HT1080 (cell line): ENCODE measurements at regions not wholly inside any gene's neighbourhood (a gene's known extent, or its start where the extent isn't known, plus 50 kb on each side); places are given as distances from the start of the nearest gene placed in this dataset.

Experiments used
- DNase-seq: peaks from one replicate; pipeline ENCODE4 v3.0.0-alpha.2; 2015; ENCODE audit warnings: low read depth

DNA sequence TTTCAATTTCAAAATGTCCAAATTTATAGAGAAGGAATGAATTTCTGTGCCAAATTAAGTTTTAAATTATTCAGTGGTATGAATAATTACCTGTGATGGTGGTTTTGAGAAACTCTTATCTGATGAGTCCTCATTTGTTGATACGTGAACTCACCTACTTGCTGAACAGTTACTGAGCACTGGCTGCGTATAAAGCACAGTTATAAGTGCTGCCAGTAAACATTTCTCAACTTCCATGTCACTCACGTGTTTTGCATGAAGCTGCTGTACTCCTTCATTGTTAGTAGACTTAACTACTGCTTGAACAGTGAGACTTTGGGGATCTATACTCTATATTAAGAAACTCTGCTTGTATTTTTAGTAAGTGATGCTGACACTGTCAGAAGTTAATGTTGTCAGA, 269.1 kb upstream of the FZD8 start:
- no peak for DNase-seq

DNA sequence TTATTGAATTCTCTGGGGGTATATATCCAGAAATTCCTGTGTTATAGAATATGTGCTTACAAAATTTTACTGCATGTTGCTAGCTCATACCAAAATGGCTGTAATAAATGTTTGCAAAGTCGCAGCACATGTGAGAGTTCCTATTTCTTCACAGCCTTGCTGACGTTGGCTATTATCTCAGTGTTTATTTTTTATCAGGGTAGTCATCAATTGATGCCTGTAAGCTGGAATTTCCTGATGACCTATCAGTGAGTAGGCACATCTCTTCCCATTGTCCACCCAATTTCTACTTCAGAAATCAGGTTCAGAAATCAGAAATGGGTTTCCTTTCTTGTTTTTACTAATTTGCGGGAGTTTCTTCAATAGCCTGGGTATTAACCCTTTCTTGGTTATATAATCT, 268.1 kb upstream of the FZD8 start:
- DNase-seq, result peak; percentile 83

DNA sequence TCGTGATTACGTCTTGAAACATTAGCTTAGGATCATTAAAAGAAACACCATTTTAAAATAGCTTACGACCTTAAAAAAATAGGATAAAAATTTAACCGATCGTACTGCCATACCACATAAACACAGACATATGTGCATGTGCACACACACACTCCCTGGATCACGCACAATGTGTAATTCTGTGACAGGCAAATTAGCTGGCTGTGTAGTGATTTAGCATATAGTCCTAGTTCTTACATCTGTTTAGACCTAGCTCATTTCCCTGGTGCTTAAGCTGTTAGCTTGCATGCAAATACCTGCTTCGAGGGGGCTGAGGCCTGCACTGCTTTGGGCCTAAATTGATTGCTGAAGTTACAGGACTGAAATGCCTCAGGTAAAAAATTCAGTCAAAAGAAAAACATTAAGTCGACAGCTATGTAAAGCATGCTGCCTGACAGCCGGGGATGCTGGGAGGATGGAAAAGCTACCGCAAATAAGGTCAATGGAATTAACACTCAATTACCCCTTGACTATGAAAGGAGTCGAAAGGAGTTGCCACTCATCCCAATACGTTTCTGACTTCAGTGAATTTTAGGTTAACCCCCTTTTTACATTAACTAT, 267.1 kb upstream of the FZD8 start:
- no peak for DNase-seq

DNA sequence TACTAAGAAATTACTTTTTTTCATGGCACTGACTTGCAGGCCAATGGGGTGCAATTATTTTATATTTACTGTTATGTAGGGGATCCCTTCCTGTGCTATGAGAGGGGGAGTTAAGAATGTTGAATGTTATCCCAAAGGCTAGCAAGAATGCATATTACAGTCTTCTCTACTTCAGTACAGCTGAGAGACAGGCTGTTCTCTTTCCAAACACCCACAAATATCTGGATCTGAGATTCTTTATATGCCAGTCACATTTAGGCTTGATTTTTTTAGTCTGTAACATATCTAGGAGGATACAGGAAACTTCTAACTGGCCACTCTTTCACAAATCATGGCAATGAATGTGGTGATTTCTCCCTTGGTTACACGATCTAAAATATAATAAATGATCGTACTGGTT, 266.4 kb upstream of the FZD8 start:
- DNase-seq, result no peak

DNA sequence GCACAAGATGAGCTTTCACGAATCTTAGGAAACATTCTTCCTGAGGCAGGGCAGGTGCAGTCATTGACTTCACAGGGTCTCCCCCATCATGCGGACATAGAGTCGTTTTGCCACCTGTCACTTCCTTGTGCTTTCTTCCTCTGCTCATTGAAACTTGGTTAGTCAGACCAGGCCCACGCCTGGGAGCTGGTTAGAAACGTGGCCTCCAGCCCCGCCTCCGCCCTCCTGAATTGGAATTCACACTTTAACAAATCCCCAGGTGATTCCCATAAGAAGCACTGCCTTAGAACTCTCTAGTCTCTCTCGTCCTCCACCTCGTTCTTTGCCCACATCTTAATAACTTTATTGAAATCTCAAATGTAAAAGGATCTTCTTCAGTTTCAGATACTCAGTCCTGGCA, 265.5 kb upstream of the FZD8 start:
- DNase-seq, result no peak

DNA sequence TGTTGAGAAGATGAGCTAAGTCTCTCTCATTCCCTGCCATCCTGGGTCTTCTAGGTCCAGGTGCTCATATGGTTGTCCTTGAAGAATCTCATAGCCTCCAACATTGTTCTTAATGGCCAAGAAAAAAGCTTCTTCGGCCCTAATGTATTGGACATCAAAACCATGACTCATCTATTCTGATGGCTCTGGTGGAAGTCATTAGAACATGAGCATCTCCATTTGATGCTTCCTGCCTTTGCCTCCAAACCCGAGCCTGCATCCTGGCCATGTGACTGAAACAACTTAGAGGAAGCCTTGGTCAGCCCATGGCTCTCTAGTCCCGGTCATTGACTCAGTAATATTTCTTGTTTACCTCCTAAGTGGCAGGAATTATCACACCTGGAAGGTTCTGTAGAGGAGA, 264.1 kb upstream of the FZD8 start:
- DNase-seq, result peak; percentile 20

DNA sequence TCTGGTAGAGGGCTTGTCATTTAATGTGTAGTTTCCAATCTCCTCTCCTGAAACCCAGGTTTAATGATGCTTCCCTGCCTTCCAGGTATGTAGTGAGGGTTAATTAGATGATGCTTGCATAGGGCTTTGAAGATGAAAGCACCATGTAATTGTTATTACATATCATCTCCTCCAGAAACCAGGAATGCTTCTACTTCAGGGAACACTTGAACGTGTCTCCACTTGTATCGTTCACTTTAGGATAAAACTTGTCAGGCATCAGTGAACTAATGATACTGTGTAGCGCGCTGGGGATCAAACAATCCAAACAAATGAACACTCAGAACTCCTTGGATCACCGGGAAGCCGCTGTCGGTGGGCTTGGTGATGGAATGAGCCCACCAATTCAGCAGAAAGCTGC, 260.9 kb upstream of the FZD8 start:
- DNase-seq, result no peak

DNA sequence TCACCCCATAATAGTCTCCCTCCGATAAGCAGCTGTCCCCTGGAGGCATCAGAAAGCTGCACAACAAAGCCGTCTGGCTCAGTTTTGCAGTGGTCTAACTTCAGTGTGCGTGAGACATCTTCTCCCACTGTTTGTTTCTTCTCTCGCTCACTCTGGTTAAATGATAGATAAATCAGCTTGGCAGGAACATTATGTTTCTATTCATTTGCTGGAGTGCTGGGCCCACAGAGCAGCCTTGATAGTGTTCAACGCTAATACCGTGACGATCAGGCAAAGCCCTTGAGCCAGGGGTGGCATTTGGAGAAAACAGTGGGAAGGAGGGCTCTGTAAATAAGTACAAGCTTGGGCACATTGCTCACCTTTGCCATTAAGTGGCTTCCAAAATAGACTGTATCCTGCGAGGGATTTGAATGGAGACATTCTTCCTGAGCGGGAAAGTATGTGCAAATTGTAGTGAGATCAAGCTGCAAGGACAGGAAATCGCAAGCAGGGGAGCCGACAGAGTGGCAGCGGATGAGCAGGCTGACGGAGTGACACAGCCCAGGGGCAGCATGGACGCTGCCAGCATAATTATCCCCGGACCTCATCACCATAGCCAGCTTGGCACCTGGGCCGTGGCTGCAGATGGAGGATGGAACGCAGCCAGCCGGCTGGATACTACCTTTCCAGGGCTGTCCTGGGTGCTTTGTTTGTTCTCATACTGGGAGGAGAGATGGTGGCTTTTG, 256.8 kb upstream of the FZD8 start:
- no peak for DNase-seq

DNA sequence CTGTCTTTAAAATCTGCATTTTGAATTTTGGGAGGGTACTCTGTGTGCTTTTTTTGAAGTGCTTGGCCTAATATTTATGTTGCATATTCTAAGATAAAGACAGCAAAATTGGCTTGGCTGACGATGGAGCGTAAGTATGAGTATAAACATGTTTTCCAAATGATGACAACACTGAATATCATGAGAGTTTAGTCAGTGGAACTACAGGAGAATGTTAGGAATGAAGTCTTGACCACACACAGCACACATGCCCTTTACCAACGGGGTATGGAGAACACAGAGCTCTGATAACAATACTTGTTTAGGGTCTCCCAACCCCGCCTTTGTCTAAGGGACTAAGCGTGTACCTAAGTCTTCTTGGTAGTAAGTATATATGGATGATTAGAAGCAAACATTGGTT, 253.9 kb upstream of the FZD8 start:
- DNase-seq, result no peak

DNA sequence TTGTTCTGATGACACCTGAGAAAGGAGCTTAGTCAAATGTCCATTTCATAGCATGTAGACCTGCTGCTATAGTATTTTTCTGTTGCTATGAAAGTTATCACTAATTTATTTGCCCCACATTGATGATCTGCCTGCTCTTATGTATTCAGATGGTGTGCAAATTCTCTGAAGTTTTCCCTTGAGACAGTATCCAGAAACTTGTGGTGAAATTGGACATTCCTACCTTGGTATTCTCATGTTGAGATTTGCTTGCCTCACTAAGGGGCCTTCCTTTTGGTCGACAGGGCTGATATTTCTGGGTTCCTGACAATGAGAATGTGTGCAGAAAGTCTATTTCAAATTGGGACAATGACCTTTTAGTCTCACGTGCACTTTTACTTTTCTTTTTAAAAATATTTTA, 253.2 kb upstream of the FZD8 start:
- DNase-seq, result no peak

DNA sequence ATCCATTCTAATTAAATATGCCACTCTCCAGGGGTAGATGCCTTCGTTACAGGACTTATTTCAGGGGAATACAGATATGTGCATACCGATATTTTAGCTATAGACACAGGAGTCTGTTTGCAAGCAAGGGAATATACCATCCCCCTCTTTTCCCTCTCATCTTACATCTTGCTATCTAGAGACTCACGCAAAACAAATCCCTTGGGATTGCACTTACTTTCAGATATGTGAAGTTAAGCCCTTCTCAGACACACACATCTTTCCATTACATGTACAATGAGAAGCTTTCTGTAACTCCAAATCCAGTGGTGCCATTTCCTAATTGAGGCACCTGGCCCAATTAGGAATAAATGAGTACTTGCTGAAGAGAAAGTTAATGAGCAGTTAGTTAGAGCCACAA, 250.4 kb upstream of the FZD8 start:
- no peak for DNase-seq

DNA sequence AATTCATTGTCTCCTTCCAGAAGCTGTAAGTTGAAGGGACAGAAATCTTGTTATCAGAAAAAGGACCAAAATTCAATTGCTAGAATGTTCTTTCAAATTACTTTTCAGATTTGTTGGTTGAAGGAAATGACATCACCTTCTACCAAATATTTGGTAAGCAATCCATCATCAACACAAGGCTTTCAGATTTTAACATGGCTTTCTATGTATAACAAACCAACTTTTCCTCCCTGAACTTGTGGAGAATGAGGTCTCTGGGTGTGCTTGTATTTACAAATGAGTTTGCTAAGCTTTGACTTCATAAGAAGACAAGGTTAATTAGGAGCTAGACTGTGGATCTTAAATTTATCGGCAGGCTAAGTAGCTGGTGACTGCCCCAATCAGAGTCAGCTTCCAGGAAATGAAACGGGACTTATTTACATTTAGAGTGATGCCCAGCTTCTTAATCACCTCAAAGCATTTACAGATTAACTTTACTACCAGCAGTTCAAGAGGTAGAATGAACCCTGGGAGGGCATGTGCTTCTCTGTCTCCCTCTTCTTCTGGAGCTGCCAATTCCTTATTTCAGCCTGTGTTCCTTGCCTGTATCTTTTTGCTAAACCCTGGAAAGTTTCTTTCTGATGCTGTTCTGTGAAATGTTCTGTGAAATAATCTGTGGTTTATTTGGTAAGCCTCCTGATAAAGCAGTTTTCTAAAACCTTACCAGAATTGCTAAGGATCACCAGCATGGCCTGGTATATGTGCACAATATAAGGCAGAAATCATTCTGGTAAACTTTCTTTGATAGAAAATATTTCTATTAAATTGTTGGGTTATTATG, 248.8 kb upstream of the FZD8 start:
- no peak for DNase-seq

DNA sequence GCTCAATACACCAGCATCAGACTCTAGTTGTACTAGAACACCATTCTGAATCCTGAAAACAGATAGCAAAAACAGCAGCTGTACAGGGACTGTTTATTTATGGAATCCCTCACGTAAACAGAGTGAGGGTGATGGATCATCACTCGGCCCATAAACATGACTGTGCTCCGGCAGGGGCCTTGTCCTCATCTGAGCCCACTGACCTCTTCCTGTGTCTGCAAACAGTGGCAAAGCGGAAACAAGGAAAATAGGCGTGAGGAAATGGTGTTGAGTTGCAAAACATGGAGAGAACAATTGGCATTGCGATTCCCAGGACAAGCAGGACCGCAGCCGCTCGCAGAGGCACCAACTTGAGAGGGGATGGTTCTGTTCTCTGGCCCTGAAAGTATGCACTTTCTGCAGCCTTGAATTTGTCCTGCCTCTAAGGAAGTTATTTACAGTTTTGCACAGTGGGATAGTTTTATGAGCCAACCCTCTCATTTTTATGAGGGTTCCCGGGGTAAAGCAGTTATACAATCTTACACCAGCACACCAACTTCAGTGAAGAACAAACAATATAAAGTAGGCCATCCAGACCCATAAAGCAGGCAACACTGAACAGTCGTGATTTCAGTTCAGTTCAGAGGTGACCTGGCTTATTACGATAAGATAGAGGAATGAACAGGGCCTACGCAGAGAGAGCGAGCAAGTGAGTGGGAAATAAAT, 248.0 kb upstream of the FZD8 start:
- DNase-seq, result no peak

DNA sequence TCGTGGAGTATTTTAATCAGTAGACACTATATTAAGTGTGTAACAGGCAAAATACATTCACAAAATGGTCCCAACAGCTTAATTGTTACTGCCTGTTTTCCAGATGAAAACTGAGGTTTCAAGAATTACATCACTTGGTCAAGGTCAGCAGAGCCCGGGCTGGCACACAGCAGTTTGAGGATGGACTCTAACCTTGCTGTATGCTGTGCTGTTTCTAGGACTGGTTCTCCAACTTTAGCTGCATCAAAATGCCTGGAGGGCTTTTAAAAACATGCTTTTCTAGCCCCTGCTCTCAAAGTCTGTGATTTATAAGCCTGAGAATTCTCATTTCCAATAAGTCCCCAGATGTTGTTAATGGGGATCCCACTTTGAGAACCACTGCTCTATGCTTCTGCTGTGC, 247.1 kb upstream of the FZD8 start:
- DNase-seq, result no peak

DNA sequence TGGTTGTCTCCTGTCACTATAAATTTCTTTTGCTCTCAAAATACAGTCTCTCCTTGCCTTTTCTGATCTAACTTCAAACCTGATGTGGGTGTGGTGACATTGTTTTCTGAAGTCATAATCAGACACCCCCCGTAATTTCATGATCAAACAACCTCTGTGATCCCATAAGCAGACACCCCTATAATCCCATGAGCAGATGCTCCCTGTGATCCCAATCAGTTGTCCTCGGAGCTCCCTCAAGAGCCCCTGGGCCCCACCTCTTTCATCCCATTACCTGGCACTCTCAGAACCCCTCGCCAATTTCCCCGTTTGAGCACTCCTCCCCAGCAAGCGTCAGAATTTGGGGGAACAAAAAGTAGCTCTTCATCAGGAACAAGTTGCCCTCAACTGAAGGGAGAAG, 246.3 kb upstream of the FZD8 start:
- DNase-seq, result no peak

DNA sequence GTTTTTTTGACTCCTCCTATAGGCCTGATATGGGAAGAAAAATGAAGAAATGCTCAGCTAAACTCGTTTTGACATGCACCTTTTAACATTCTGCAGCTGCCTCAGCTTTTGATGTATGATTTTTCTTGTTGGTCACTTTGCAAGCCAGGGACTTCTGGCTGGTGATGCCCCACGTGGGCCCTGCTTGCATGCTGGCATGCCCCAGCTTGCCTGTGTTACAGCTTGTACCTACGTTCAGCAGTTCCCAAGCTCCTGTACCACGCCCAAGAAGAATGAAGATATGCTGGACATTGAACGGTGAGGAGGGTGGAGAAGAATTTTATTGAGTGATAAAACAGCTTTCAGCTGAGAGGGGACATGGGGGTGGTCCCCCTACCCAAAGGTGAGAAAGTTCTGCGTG, 245.6 kb upstream of the FZD8 start:
- DNase-seq, result no peak

DNA sequence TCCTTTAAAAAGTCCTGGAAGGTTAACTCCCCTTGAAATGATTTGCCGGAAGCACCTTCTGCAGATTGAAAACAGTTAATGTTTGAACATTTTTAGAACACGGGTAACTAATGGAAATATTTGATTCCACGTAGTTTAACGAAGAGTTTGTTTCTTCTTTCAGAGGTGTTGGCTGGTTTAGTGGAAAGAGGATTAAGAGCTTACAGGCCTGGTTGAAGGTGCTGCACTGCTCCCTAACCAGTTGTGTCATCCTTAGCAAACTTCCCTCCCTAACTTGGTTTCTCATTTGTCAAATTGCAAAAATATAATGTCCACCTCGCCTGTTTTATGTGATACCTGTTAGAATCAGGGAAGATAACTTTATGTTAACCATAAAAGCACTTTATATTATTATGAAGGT, 243.0 kb upstream of the FZD8 start:
- no peak for DNase-seq

DNA sequence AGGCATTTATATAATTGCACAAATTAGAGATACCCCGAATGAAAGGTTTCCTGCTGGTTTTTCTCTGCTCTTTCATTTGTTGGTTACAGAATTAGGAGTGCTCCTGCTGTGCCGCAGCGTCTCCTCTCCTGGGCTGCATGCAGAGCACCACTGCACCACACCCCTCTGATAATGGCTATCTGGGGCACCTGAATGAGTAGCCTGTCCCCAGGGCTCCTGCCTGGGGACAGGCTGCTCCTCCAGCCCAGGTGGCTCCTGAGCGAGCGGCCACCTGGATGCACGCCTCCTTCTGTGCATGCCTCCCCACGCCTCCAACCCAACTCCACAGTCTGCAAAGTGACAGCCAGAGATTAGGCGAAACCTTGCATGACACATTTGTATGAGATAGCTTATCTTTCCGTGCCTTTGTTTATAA, 242.6 kb upstream of the FZD8 start:
- DNase-seq, result no peak

DNA sequence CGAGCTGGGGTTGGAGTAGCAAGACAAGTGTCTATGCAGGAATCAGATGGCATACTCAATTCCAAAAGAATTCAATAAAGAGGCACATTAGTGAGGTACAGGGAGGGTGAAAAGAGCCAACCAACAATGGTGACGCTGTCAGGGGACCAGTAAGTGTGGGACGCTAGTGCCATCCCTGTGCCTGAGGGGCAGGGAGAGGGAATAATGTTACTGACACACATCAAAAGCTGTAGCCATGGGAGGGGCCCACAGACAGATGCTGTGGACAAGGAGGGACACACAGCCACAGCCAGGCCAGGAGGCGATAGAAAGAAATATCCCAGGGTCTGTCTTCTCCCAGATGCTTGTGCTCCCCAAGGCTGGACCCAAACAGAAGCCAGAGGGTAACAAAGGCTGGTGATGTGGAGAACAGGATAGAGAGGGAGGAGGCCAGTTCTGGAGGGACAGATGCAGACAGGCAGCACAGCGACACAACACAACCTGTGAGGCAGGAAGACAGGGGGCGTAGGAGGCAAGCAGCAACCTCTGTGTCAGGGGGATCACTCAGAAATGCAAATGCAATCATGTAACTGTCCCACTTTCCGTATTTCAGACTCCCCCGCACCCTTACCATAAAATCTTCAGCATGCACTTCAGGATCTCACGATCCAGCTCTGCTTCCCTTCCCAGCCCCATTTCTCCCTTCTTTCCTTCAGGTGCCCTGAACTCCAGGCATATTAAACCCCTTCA, 240.5 kb upstream of the FZD8 start:
- DNase-seq, result no peak

DNA sequence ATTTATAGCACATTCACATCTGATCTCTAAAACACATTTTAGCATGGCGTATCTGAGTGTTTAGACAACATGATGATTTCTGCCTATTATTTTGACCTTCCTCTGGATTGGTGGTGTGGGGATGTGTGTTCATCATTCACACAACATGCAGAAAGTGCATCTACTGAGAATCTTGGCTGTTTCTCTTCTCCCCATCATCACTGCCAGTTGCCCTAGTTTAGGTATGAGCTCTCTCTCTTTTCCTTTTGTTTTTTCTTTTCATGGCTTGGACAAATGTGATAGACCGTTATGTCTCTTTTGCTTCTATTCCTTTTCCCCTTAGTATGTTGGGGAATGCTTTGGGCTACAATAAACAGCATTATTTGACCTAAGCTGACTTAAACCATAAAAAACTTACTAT, 239.2 kb upstream of the FZD8 start:
- no peak for DNase-seq

DNA sequence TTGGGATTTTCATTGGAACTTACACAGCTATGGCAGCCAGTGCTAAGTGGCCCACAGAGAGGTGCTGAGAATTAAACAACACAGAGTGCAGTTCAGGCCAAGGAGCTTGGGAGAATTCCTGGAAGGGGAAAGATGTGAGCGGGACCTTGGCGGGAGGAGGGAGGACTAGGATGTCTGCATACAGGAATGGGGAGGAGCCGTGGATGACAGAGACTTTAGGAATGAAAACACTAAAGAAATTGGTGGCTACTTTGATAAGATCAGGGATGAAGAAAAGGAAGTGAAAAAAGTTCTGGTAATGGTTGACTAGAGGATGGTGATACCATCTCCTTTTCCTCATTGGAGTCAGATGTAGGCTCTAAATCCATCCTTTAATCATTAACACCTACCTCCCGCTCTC, 234.2 kb upstream of the FZD8 start:
- peak; percentile 32 for DNase-seq
